ENCODE measurements at regions not wholly inside any gene's neighbourhood (a gene's known extent, or its start where the extent isn't known, plus 50 kb on each side); places are given as distances from the start of the nearest gene placed in this dataset.

GRCh38 chr20:21033817-21034216, 72.3 kb downstream of the LINC00237 start:
- DNase-seq: no peak

DNA sequence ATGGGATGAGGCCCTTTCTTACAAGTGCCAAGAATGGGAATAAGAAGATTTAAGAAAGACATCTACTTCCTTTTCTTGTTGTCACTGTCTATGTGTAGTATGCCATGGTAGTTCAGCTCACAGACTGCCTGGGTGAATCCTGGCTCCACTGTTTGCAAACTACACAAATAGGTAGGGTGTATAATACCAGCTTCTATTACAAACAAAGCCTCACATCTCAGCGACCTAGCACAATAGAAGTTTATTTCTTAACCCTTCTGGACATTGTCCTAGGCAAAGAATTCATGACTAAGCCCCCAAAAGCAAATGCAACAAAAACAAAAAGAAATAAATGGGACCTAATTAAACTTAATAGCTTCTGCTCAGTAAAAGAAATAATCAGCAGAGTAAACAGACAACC, 74.5 kb downstream of the LINC00237 start:
- DNase-seq: no peak

- DNase-seq: no peak
Observed at GRCh38 chr20:21029341-21029740, 76.8 kb downstream of the LINC00237 start.

DNA sequence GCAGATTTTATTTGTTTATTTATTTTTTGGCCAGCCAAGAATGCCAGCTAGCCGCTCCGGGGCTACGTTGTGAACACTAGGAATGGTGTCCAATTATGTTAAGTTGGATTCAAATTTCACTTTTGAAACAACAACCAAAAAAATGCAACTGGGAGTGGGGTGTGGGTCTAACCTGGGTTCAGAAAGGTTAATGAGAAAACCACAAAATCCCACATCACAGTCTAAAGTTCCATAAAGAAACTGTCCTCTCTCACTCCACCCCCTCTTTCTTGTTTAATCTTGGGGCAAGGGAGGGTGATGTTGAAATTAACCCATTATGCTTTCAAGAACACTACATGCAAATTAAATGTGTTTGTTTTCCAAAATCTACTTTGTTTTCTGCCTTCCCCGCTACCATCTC, 77.2 kb downstream of the LINC00237 start:
- DNase-seq: no peak

DNA sequence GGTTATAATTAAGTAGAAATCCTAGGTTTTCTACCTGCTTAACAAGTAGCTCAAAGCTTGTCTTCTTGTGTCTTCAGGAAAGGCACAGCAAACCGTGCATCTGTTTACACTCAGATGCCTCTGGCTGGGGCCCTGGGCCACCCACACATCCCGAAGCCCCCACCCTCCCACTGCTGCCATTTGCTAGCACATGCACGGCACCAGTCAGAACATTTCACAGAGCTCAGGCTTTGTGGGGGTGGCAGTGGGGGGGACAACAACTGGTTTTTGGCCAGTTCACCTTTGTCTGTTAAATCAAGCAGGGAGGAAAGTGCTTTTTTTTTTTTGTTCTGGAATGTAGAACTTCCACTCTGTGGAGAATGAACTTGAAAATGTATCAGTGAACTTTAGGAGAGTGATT, 77.7 kb downstream of the LINC00237 start:
- DNase-seq: no peak

GRCh38 chr20:21027569-21027968, 78.6 kb downstream of the LINC00237 start:
- DNase-seq: peak; percentile 9

GRCh38 chr20:21026951-21027350, 79.2 kb downstream of the LINC00237 start:
- no peak for DNase-seq

DNA sequence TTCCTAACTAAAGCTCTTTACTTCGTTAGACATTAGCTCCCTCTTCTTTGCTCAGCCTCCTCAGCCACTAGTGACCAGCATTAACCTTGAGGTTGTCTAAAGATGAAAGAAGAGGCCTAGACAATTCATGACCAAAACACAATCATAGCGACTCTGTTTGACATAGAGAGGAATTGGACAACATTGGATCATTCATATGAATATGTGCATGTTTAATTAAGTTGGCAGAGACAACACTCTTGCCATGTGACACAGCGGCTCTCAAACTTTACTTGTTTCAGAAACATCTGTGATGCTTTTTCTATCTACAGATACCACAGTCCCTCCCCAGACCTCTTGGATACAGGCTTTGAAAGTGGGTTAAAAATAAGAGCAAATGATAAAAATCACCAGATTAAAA, 81.7 kb downstream of the LINC00237 start:
- no peak for DNase-seq

DNA sequence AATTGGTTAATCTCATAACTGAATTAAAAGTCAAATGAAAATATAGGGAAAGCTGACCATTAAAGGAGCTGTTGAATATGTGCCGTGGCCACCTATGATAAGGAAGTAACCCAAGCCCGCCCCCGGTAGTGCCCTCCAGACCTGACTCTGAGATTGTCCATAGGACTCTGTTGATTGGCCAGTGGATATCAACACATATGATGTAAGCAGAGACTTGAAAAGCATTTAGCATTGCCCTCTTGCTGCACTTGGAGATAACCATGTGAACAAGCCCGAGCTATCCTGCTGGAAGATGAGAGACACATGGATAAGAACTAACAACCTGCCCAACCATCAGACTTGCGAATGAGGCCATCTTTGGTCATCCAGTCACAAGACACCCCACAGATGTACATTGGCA, 83.2 kb downstream of the LINC00237 start:
- no peak for DNase-seq

DNA sequence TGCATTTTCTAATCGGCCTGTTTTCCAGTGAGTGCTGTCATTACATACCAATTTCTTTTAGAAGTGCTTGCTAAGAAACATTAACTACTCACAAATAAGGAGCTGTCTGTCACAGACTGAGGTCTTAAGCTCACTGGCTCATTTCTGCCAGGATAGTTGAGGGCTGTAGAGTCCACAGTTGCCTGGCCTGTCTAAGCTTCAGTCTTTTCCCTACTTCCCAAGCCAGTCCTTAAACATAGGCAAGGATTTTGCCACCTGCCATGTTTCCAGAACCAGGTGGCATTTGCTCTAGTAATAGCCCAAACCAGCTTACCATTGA, 84.7 kb downstream of the LINC00237 start:
- no peak for DNase-seq

- no peak for DNase-seq
Observed at GRCh38 chr20:21020659-21021471, 85.3 kb downstream of the LINC00237 start.

- DNase-seq: no peak
Observed at GRCh38 chr20:21019814-21020658, 86.1 kb downstream of the LINC00237 start.

DNA sequence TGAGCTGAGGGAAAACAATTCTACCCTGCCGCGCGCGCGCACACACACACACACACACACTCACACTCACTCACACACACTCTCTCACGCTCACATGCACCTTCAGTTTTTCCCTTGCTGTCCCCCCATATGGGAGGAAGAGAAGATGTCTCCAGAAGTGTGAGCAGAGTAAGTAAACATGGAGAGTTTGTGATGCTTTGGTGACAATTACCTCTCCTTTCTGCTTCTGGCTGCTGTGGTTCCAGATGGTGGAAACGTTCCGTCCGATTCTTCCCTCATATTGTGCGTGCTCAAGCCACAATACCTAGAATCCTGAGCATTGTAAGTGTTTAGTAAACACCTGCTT, 86.7 kb downstream of the LINC00237 start:
- DNase-seq: no peak

DNA sequence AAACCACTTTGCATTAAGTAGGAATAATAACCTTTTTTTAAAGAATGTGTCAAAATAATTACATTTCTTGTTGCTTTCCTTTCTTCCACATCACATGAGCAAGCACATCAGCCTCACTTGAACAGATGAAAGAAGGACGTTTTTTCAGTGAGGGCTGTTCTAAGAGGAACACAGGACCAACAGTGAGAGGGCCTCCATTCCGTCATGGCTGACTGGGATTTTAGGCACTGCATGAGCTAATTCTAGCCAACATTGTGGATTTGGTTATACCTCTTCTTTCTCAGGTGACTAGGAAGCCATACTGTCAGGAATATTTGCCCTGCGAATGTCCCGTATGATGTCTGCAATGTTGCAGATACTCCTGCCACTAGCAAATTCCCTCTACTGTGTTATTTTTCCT, 87.6 kb downstream of the LINC00237 start:
- DNase-seq: no peak

DNA sequence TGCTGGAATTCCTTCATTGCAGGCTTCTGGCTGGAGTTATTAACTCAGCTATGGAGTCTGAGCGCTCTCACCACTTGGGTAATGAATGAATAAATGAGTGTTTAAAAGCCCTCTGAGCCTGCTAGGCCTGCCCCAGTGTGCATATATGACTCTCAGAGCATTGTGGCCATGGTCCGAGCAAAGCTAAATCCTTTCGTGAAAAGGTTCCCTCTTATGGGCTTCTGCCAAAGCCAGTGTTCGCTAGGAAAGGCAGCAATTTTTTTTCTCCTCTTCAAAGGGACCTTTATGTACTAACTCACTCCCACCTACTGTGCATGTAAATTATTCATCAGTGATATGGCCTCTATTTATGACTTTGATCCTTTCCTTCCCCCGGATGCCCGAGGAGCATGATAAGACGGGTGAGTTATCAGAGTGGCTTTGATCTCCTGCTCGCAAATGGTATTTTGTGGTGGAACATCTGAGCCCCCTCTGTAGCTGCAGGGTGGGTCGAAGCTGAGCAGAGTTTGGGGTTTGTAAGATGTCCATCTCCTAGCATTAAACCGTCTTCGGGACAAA, 88.6 kb downstream of the LINC00237 start:
- no peak for DNase-seq

- no peak for DNase-seq
Observed at GRCh38 chr20:21016751-21017150, 89.4 kb downstream of the LINC00237 start.

DNA sequence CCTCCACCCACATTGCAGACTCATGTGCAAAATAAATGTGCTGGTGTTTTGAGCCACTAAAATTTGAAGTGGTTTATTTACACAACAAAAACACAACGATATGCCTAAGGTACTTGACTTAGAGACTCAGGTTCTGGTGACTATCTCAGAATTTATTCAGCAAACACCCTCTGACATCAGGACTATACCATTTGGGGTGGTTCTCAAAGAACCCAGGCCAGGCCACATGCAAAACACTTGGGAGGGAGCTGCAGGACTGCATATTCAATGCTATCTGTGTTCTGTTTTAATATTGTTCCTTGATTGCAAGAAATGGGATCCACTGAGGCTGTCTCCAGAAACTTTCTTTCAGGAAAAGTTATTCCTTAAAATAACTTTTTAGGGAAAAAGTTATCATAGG, 91.6 kb downstream of the LINC00237 start:
- no peak for DNase-seq

GRCh38 chr20:21008951-21009350, 97.2 kb downstream of the LINC00237 start:
- no peak for DNase-seq

GRCh38 chr20:21006611-21007010, 99.5 kb downstream of the LINC00237 start:
- no peak for DNase-seq

DNA sequence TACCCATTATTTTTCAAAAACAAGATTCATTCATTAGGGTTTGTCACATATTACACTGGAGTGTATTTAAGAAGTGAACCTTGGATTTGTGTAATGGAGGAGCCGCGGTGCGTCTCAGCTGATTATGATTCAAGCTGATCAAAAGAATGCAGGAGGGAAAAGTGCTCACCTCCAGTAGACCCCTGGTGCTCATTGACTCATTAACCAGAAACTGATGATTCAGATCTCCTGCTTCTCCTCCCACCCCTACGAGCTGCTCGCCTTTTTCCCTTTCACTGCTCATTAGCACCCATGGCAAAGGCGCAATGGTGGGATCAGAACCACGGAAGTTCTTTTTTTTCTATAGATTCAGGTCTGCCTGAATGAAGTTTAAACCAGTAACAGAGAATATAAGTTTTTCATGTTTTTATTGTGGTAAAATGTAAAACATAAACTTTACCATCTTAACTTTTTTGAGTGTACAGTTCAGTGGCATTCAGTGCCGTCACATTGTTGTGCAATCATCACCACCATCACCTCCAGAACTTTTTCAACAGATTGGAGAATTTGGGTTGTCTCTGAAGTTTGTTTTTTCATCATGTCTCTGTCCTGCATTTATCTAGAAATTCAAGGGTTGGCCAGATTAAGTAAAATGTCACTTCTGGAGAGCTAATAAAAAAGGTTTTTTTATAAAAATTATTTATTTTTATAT, 101.6 kb downstream of the LINC00237 start:
- no peak for DNase-seq

DNA sequence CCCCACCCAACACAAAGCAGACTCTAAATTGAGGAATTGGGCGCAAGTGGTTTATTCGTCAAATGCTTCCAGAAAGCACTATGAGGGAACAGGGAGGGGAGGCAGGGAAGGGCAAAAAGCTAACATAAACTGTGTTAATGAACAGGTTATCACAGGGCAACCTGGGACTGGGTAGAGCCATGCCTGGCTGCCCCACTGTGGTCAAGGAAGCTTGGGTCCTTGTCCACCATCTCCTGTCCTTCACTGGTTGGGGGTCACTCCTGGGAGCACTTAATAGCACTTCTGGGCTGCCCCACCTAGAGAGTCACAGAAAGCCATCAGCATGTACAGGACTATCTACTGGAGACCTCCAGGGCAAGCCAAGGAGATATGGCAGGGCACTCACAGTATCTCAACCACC, 102.3 kb downstream of the LINC00237 start:
- DNase-seq: no peak

DNA sequence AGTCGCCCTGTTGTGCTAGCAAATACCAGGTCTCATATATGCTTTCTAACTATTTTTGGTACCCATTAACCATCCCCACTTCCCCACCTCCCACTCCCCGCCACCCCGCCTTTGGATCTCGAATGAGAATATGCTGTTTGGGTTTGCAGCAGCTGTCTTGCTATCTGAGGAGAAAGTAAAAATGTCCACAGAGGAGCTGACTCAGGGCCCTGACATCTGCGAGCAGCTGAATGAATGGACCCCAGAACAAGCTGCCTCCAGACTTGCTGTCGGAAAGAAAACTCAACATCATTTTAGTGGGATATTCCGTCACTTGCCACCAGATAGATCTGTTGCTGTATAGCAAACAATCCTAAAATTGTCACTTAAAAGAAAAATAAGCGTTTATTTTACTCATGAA, 103.7 kb downstream of the LINC00237 start:
- no peak for DNase-seq

GRCh38 chr20:20993372-20993771, 112.8 kb downstream of the LINC00237 start:
- no peak for DNase-seq

Data from Kasumi-1 (cell line).